HFFc6 (cell line): ENCODE measurements at regions not wholly inside any gene's neighbourhood (a gene's known extent, or its start where the extent isn't known, plus 50 kb on each side); places are given as distances from the start of the nearest gene placed in this dataset.
A peak's percentile ranks its signal among the peaks of the same experiment; 100 is the strongest.

ENCODE experiments used
- DNase-seq: peaks from one replicate; pipeline ENCODE4 v3.0.0-alpha.2; 2018
- H3K27ac Mint-ChIP-seq: 2 replicates; pipeline ENCODE4 v1.8.0; 2020; ENCODE audit warnings: mild to moderate bottlenecking, mixed read lengths
- H3K27me3 Mint-ChIP-seq: 2 replicates; pipeline ENCODE4 v1.8.0; 2021; ENCODE audit warnings: mild to moderate bottlenecking, moderate library complexity, mixed read lengths; ENCODE audit not compliant: insufficient read depth
- H3K36me3 Mint-ChIP-seq: 2 replicates; pipeline ENCODE4 v1.8.0; 2021; ENCODE audit warnings: low read depth, mixed read lengths
- H3K4me1 Mint-ChIP-seq: 2 replicates; pipeline ENCODE4 v1.8.0; 2020; ENCODE audit warnings: low read depth, mixed read lengths
- H3K4me3 Mint-ChIP-seq: 2 replicates; pipeline ENCODE4 v1.8.0; 2020; ENCODE audit warnings: mild to moderate bottlenecking, moderate library complexity, mixed read lengths
- H3K9me3 Mint-ChIP-seq: 2 replicates; pipeline ENCODE4 v1.8.0; 2020; ENCODE audit warnings: mild to moderate bottlenecking, mixed read lengths
- TF ChIP-seq, protein P1 (sequence below): fragments of 200-600 bp; sonication (generic); IDR thresholded peaks from 2 replicates; pipeline ENCODE4 v1.5.0; 2021; ENCODE audit warnings: antibody characterized with exemption, mild to moderate bottlenecking

DNA sequence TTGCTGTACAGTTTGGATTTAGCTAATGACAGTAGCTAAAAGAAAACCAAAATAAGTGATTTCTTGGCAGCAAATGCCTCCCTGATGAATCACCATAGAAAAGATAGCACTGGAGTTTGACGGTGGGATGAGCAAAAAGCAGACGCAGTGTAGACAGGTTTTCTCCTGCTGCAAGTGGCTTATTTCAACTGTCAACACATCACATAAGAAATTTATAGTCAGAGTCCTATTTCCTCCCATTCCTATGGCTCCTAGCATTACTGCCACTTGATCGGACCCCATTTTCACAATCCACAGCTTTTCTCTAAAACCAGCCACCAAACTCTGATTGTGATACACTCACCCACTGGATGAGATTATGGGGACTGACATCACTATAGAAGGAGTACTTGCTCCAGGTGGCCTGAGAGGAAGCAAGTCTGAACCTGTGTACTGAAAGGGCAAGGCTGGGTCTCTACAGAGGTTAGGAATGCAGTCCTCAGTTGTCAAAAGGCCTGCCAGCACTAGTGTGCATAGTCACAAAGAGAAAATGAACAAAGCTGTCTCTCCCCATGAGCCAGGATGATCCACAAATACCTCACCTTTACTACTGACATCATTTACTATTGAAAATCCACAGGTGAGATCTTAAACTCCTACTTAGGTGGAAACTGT, 359.8 kb downstream of the LTN1 start:
- H3K36me3 Mint-ChIP-seq = peaks cover 2% of the 10 kb centered on the region
- peak overlapping the region; percentile 99 for H3K27ac Mint-ChIP-seq
- TF ChIP-seq, protein P1, sequence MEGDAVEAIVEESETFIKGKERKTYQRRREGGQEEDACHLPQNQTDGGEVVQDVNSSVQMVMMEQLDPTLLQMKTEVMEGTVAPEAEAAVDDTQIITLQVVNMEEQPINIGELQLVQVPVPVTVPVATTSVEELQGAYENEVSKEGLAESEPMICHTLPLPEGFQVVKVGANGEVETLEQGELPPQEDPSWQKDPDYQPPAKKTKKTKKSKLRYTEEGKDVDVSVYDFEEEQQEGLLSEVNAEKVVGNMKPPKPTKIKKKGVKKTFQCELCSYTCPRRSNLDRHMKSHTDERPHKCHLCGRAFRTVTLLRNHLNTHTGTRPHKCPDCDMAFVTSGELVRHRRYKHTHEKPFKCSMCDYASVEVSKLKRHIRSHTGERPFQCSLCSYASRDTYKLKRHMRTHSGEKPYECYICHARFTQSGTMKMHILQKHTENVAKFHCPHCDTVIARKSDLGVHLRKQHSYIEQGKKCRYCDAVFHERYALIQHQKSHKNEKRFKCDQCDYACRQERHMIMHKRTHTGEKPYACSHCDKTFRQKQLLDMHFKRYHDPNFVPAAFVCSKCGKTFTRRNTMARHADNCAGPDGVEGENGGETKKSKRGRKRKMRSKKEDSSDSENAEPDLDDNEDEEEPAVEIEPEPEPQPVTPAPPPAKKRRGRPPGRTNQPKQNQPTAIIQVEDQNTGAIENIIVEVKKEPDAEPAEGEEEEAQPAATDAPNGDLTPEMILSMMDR = no peak
- no peaks in the 10 kb centered on the region for H3K9me3 Mint-ChIP-seq
- H3K27me3 Mint-ChIP-seq = no peaks in the 10 kb centered on the region
- peak overlapping the region; percentile 75 for H3K4me3 Mint-ChIP-seq
- peak; percentile 69 for DNase-seq
- peaks cover 81% of the 10 kb centered on the region for H3K4me1 Mint-ChIP-seq

DNA sequence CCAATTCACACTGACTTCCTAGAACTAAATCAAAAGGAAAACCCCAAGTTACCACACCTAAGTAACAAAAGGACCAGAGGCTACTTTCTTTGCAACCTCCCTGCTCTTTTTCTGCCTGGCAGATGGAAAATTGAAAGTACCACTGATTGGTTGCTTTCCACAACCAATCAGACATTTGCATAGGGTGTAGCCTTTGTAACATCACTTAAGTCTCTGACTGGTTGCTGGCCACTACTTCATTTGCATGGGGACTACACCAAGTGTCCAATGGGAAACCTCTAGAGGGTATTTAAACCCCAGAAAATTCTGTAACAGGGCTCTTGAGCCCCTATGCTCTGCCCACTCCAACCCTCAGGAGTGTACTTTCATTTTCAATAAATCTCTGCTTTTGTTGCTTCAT, 365.0 kb downstream of the LTN1 start:
- no peak for DNase-seq
- Mint-ChIP-seq H3K36me3 (peaks cover 18% of the 10 kb centered on the region), H3K9me3 (peaks cover 12% of the 10 kb centered on the region)

DNA sequence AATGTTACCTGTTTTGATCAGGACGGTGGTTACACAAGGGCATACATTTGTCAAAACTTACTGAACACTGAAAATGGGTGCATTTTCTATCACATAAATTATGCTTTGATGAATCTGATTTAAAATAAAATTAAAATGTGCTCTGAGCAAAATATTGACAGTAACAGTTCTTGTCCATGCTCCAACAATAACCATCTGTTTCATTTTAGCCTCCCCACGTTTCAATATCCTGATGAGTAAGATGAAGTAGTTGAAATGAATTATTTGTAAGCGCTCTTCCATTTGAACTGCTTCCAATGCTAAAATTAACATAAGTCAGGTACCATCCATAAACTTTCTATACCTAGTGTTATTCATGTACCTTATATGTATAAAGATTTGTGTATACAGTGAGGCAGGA, 365.4 kb downstream of the LTN1 start:
- Mint-ChIP-seq H3K27me3 (peaks cover 2% of the 10 kb centered on the region; the same call in 1 of the 2 replicates), H3K27ac (no peak overlapping the region), H3K4me1 (peaks cover 51% of the 10 kb centered on the region), H3K4me3 (no peak overlapping the region; the same call in 1 of the 2 replicates), H3K36me3 (peaks cover 23% of the 10 kb centered on the region), H3K9me3 (peaks cover 16% of the 10 kb centered on the region)
- TF ChIP-seq, protein P1 = no peak
- no peak for DNase-seq

More for the DNA sequence above, 365.0 kb downstream of the LTN1 start:
- H3K4me3 Mint-ChIP-seq = no peak overlapping the region; the same call in 1 of the 2 replicates
- TF ChIP-seq, protein P1 = no peak
- H3K27me3 Mint-ChIP-seq = peaks cover 2% of the 10 kb centered on the region; the same call in 1 of the 2 replicates
- peaks cover 55% of the 10 kb centered on the region for H3K4me1 Mint-ChIP-seq
- H3K27ac Mint-ChIP-seq = no peak overlapping the region

DNA sequence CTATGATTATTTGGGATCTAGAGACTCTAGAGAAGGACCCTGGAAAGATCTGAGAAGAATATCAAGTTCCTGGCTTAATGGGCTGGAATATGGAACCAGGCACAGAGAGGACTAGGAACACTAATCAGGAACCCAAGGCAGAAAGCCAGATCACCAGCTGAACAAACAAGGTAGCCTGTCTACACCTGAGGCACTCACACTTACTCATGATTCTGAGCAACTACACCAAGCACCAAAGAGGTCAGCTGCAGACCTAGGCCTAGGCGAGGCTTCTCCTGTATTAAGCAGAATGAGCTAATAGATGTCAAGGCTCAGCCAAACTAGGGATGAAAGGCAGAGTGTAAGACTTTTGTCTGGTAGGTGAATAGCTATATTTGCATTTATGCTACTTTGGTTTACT, 368.1 kb downstream of the LTN1 start:
- H3K27ac Mint-ChIP-seq = peak overlapping the region; percentile 38
- H3K4me1 Mint-ChIP-seq = peaks cover 36% of the 10 kb centered on the region
- no peak for DNase-seq
- H3K27me3 Mint-ChIP-seq = peaks cover 2% of the 10 kb centered on the region; the same call in 1 of the 2 replicates
- H3K4me3 Mint-ChIP-seq = no peak overlapping the region
- peaks cover 37% of the 10 kb centered on the region for H3K36me3 Mint-ChIP-seq
- H3K9me3 Mint-ChIP-seq = peaks cover 20% of the 10 kb centered on the region
- TF ChIP-seq, protein P1 = no peak

DNA sequence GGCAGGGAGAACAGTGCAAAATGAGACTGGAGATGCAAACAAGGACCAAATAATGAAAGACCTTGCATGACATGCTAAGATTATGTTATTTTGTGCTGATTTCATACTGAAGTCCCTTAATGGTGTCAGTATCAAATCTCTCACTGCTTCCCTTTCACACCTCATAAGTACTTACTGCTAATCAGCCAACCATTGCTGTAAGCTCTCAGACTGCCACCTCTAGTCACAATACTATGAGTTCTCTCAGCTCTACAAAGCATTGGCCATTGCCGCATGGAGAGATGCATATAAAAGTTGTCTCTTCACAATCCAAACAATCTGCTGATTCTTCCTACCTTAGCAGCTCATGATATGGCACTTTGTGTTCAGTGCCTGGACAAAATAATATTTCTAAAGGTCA, 375.4 kb downstream of the LTN1 start:
- H3K36me3 Mint-ChIP-seq = peaks cover 15% of the 10 kb centered on the region
- H3K4me1 Mint-ChIP-seq = peaks cover 37% of the 10 kb centered on the region
- H3K4me3 Mint-ChIP-seq = no peak overlapping the region
- TF ChIP-seq, protein P1 = no peak
- H3K27me3 Mint-ChIP-seq = no peaks in the 10 kb centered on the region
- no peak for DNase-seq
- H3K27ac Mint-ChIP-seq = no peak overlapping the region
- peaks cover 5% of the 10 kb centered on the region; the same call in 1 of the 2 replicates for H3K9me3 Mint-ChIP-seq
